GM12872 (cell line): ENCODE measurements at regions not wholly inside any gene's neighbourhood (a gene's known extent, or its start where the extent isn't known, plus 50 kb on each side); places are given as distances from the start of the nearest gene placed in this dataset.

ENCODE experiments used
- CTCF ChIP-seq: IDR thresholded peaks from 3 replicates; pipeline ENCODE4 v1.5.1; 2011; ENCODE audit warnings: low read depth, mild to moderate bottlenecking, low read length, moderate library complexity; ENCODE audit not compliant: insufficient read depth

- no peak for TF ChIP-seq CTCF
Observed at GRCh38 chr2:57943315-57943714, 103.3 kb upstream of the VRK2 start.

GRCh38 chr2:57947398-57947797 is 99.2 kb upstream of the VRK2 start:
- no peak for TF ChIP-seq CTCF

- no peak for TF ChIP-seq CTCF
Observed at GRCh38 chr2:57954020-57954419, 92.6 kb upstream of the VRK2 start.

GRCh38 chr2:57957238-57957637 is 89.4 kb upstream of the VRK2 start:
- TF ChIP-seq CTCF, result no peak

- TF ChIP-seq CTCF, result no peak
Observed at GRCh38 chr2:57959390-57959789, 87.2 kb upstream of the VRK2 start.

- TF ChIP-seq CTCF, result no peak
Observed at GRCh38 chr2:57962861-57963260, 83.7 kb upstream of the VRK2 start.

GRCh38 chr2:57965219-57965618 is 81.4 kb upstream of the VRK2 start:
- TF ChIP-seq CTCF, result no peak

GRCh38 chr2:57965961-57966360 is 80.6 kb upstream of the VRK2 start:
- no peak for TF ChIP-seq CTCF
